Inferior parietal cortex (tissue), 1 donor: ENCODE measurements at regions not wholly inside any gene's neighbourhood (a gene's known extent, or its start where the extent isn't known, plus 50 kb on each side); places are given as distances from the start of the nearest gene placed in this dataset.
"Not testable (repeated sequence)": the region's sequence is repeated elsewhere in the genome, so short reads cannot be mapped to it uniquely, and the experiment has no call there.

Experiments
- DNase-seq: peaks from one replicate; pipeline ENCODE4 v3.0.0-alpha.2; 2016; ENCODE audit errors: extremely low spot score

DNA sequence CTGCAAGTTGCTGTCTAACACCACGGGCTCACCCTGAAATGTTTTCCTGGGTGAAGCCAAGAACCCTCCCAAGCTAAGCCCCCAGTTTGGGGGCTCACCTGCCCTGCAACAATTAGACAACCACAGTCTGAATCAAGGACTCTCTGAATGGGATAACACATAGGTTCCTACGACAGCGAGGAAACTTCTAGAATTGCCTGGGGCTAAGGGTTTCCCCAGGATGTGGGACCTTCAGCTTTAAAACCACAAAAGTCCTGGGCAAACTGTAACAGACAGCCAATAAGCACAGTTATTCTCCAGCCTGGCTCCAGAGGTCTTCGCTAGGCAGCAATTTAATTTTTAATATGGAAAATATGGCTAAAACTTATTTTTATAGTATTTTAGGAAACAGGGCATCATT is 162.6 kb downstream of the PRKX start:
- DNase-seq: no peak

DNA sequence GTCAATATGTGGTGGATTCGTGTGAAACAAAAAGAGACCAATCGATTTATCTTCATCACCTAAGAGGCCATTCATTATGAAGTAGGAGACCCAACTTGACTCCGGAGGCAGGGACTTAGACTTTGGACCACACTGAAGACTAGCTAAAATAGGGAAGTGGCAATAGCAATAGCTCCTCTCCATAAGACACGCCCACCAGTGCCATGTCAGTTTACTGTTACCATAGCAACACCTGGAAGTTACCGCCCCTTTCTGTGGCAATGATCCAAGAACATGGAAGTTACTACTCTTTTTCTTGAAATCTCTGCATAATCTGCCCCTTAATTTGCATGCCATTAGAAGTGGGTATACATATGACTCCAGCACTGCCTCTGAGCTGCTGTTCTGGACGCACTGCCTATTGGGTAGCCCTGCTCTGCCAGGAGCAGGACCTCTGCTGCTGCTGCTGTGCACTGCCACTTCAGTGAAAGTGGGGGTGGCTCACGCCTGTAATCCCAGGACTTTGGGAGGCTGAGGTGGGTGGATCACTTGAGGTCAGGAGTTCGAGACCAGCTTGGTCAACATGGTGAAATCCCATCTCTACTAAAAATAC is 163.2 kb downstream of the PRKX start:
- no peak for DNase-seq

DNA sequence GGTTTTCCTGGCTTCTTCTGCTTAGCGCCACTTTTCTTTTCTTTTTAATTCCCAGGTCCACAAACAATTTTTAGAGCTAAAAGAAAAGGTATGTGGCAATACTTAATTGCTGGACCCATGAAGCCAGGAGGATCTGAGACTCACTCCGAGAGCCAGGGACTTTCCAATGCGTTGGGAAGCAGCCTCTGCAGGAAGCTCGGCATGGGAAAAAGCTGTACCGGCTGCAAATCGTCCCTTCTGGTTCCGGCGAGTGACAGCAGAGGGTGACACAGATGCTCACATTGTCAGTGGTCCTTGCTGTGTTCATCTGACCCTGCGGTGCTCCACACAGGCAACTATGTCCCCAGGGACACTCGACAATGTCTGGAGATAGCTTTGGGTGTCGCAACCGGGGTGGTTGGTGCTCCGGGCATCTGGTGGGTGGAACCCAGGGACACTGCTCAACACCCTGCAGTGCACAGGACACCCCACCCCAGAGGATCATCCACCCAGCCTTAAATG is 164.0 kb downstream of the PRKX start:
- DNase-seq: peak; percentile 4

DNA sequence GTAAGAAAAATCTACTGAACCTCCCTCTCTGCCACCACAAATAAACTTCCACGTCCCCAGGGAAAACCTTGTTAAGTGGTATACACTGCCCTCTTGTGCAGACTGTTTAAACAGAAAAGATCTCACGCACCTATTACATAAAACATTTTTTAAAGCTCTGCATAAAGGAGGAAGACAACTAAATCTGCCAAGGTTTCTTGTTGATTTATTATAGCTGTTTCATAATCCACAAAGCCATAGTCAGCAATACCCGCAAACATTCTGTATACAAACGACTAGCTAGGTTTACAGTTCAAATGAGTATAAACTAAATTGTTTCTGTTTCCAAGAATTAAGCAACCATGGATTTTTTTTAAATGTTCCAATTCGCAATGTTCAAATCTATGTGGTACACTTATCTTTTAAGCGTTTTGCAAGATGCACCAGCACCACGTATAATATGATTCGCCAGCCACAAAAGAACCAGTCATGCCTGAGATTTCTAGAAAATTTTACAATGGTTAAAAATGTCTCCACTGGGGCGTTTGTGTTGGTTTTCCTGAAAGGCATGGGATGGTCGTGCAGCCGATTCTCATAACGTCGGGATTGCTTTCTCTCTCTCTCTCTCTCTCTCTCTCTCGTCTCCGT is 164.6 kb downstream of the PRKX start:
- DNase-seq: peak; percentile 28

DNA sequence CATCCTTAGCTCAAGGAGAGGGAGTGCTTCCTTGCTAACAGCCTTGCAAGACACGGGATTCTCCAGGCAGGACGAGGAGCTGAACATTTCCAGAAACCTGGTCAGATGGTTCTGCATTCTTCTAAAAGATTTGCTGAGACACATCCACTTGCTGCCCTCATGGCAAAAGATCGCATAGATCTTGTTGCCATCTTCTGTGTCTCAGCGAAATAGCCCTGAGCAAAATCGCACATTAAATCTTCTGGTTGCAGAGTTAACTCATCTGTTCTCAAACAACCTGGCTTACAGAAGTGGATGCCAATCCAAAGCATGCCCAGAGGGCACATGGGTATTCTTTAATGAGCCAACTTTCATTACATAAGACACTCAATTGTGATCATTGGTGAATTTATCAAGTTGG is 167.5 kb downstream of the PRKX start:
- DNase-seq: no peak

DNA sequence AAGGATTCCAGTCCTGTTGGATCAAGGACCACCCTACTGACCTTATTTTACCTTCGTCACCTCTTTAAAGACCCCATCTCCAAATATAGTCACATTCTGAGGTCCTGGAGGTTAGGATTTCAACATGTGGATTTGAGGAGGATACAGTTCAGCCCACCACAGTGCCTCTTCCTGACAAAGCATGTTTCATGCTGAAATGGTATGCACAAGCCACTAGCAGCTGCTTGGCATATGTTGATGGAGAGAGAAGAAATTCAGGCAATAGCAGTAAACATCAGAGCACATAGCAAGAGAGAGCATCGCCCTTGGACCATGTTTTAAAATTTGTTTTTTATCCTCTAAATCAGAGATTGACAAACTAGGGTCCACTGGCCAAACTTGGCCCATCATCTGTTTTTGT is 172.1 kb downstream of the PRKX start:
- no peak for DNase-seq

DNA sequence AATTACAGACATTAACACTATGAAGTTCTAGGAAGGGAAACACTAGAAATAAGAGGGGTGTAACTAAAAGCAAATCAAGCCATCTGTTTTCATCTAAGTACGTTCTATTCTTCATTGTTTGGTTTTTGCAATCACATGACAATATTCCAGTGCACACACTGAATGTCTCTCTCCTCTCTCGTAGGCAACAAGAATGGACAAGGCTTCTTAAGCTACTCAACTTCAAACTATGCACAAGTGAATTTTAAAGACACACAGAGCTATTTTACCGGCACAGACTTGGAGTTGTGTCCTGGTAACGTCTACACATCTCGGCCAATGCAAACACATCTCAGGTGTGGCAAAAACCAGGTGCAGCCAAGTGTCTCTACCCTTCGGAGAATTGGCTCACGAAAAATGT is 173.3 kb downstream of the PRKX start:
- DNase-seq: no peak

DNA sequence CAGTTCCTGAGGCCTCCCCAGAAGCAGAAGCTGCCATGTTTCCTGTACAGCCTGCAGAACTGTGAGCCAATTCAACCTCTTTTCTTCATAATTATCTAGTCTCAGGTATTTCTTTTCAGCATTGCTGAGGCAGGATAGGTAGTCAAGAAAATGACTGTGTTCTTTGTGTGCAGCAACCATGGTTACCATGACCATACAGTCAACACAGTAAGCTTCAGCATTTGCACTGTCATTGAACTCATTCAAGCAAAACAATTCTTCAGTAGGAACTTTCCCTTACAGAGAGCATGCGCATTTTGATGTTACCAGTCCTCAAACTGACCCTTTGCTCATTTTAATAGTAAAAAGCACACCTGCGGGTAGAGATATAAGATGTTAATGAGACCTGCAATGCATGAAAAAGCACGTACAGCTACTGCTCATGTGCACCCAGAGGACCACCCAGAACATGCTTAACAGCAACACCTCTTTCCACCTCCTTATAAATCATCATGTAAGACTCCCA is 180.8 kb downstream of the PRKX start:
- DNase-seq: no peak

DNA sequence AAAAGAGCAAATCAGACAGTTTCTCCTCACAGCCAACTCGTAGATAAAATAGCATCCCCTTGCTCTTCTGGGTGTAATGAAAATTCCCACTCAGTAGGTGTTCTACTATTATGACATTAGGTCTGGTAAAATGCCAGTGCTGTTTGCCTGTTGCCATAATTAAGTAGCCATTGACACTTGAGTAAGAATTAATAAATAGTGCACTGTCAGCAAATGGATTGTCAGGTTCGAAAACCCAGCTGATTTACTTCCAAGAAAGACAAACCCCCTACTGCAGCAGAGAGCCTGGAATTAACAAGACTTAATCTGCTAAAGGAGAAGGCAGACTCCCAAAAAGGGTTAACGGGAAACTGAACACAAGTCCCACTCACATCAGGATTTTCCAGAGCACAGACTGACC is 182.0 kb downstream of the PRKX start:
- DNase-seq: not testable (repeated sequence)

DNA sequence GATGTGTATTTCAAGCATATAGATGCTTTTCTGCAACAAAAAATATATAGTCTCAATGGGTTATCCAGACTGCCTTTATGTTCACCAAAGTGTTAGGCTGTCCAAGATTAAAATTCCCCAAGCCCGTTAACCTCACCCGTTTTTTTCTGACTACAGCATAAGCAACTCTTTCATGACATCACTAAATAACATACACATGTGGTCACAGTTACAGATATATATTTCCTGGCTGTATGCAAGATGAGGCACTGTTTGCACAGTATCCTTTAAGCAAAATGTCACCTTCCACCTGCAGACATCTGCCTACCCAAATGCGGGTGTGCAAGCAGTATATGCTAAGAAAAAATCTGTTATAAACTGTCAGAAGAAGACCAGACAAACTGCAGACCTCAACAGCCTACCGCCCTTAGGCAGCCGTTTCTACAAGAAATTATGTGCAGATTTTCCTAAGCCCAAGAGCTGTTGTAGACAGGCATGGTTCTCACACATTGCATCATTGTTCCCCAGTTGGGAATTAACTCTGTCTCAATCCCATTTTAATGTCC is 183.1 kb upstream of the MXRA5 start:
- DNase-seq: no peak

DNA sequence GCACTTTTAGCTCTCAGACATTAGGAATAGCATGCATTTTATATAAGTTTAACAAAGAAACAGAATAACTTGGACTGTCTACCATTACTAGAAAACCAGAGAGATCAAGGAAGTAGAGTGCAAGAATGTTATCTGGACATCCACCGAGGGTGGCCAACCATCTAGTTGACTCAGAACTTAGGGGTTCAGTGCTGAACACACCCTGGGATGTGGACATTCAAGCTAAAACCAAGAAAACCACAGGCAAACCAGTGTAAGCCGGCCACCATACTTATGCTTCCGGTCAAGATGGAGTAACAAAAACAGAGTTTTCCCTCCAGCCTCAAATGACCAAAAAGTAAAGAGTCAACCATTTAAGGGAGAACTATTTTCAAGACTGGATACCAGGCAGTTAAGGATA is 181.4 kb upstream of the MXRA5 start:
- no peak for DNase-seq

DNA sequence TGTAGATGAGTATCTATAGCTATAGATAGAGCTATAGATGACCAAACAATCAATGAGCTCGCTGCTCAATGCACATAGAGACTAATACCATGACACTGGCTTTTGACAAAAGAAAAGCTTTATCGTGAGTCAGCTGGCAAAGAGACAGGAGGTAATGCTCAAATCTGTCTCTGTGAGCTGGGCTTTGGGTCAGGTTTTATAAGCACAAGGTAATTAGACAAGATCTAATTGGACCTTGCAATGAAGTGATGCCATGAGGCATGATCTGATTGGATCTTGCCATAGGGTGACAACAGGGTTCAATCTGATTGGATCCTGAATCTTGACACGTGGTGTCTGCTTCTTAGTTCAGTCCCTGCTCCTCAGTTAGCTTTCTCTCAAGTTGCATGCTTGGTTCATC is 180.7 kb upstream of the MXRA5 start:
- no peak for DNase-seq

DNA sequence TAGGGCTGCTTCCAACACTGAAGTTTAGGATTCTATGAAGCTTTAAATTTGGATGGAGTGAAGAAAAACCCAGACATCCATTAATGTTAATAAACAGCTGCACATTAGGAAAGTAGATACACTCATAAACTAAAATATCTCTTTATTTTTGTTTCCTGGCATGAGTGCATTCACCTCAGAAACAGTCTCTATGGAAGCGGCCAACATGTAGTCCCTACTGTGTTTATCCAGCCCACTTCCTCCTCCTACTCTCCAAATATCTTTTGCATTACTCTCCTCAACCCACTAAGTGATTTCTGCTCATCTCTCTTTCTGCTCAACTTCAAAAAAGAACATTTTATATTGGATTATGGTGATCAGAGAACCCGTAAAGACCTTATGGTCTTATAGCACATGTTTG is 180.3 kb upstream of the MXRA5 start:
- no peak for DNase-seq

DNA sequence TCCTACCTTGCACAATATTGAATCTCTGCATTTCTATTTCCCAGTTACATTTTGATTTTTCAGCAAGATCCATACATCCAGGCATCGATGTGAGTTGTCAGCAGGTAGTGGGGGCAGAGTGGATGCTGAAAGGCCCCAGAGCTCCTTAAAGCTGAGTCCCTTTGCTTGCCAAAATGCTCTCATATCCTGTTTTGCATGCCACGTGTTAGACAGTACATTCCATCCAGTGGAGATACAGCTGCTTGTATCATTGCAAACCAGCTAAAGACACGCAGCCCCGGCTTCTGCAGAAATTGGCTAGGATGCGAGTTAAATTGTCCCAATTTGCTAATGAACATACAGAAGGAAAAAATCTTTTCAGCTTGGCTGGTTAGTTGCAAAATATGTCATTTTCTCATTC is 179.6 kb upstream of the MXRA5 start:
- no peak for DNase-seq

DNA sequence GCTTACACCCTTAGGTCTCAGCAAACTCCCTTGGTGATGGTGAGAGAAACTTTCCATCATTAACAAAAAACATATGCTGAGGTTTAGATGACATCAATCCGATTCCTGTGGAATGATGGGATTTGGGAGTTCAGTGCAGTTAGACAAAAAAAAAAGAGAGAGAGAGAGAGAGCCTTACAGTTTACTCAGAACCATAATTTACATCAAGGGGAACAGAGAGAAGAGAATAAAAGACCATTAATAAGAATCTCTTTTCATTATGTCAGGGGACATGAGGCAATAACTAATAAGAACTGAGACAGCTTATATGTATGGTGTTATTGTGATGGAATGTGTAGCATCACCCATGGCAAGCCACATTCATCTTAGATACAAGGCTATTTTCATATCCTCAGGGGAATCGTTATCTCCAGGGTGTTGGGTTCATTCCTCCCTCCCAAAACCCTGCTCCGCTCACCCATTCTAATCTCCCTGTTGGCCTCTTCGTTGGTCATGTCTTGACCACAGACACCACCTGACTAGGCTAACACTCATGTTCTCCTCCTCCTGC is 175.7 kb upstream of the MXRA5 start:
- no peak for DNase-seq

DNA sequence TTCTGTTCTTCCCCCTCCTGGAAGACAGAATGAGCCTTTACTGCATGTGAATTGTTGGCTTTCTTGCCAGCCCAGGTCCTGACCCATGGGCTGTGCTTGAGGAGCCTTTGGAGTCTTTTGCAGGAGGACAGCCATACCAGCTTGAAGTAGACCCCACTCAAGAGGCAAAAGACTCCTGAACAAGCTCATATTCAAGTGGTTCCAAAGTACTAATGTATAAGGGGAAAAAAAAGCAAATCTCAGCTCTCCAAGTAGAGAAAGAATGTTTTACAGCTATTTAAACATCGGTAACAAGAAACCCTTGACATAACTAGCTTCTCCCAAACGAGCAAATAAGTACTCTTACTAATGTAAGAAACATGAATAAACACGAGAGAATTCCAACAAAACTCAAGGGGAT is 174.9 kb upstream of the MXRA5 start:
- no peak for DNase-seq

DNA sequence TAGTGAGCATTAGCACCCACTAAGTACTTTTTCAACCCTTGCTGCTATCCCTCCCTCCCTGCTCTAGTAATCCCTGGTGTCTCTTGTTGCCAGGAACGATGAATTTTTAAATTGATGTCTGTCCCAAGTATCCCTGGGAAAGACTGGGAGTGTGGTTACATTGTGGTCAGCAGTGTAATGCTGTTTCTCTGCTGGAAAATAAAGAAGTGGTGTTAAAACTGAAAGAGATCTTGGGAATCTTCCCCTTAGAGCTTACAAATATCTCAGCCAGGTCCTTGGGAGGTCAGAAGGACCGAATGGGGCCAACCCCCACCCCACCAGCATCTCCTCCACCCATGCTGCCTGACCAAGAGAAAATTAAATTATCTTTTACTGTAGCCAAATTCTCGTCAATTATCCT is 174.5 kb upstream of the MXRA5 start:
- no peak for DNase-seq

DNA sequence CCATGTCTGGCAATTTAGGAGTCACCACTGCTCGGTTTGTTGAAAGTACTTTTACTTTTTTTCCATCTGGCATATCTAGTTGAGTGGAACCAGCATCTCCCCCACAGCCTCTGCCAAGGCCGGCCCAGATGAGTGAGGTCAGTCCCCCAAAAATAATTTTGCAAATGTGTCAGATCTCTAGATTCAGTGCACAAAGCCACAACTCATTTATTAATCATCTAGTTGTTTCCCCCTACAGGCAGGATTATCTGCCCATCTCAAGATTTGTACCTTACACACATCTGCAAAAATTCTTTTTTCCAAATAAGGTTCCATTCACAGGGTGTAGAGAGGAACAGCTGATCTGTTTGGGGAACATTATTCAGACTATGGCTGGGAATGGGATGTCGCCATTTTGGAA is 174.0 kb upstream of the MXRA5 start:
- no peak for DNase-seq

DNA sequence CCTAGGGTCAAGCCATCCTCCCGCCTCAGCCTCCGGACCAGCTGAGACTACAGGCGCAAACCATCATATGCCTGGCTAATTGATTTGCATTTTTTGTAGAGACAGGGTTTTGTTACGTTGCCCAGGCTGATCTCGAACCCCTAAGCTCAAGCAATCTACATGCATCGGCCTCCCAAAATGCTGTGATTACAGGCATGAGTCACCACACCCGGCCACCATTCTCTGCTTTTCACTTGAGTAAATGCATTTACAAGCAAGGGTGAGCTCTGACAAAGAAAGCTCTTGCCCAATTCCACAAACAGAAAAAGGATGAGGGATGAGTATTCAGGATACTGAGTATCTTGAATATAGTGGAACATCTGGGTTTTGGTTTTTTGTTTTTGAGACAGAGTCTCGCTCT is 172.9 kb upstream of the MXRA5 start:
- not testable (repeated sequence) for DNase-seq

DNA sequence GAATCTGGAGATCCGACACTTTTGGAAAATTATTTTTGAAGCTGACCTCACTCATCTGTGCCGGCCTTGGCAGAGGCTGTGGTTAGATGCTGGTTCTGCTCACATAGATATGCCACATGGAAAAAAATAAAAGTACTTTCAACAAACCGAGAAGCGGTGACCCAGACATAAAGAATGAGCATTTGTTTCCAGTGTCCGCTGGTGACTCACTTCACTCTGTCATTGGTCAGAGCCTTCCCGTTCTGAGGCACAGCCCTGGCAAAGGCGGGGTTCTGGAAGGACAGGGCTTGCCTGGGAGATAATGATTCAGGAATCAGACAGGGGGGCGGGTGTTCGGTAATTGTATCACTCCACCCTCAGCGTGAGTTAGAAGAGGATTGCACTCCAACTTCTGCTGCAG is 172.4 kb upstream of the MXRA5 start:
- DNase-seq: no peak

DNA sequence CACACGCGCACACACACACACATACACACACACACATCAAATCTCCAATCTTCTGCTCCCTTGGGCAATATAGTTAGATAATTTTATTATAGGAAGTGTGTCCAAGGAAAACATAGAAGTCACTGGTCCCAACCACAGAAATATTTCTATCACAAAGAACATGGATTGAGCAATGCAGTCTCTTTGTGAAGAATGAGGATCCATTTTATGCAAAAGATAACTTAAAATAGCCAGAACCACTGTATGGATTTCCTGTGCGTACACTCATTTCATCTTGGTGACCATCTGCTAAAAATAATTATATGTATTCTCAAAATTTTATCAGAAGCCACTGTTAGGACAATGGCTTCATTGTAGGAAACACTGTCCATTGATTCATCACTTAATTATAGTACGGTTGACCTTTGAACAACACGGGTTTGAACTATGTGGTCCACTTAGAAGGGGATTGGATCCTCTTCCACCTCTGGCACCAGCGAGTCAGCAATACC is 169.6 kb upstream of the MXRA5 start:
- no peak for DNase-seq

DNA sequence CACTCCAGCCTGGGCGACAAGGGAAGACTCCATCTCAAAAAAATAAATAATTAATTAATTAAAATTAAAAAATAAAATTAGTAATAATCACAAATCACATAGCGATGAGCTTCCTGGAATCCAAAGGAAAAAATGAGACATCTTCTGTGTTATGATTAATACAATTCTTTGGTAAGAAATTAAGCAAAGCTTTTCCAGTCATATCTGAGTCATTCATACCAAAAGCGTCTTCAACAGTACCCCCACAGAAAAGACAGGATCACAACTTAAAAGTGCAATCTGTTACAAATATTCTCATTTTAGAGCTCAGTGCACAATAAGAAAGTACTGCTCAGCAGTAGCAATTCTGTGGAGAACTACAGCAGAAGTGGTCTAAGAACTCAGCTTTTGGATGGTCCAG is 168.5 kb upstream of the MXRA5 start:
- no peak for DNase-seq

DNA sequence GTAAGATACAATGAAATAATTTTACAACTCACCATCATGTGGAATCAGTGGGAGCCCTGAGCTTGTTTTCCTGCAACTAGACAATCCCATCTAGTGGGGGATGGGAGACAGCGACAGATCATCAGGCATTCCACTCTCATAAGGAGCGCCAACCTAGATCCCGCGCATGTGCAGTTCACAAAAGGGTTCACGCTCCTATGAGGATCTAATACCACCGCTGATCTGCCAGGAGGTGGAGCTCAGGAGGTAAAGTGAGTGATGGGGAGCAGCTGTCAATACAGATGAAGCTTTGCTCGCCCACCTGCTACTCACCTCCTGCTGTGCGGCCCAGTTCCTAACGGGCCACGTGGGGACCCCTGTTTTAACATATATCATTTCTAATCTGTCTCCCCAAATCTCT is 165.7 kb upstream of the MXRA5 start:
- not testable (repeated sequence) for DNase-seq
